PFSK-1 (cell line): ENCODE measurements at regions not wholly inside any gene's neighbourhood (a gene's known extent, or its start where the extent isn't known, plus 50 kb on each side); places are given as distances from the start of the nearest gene placed in this dataset.

Source experiments
- POLR2AphosphoS5 ChIP-seq: IDR thresholded peaks from 2 replicates; pipeline ENCODE4 v1.6.1; 2012; ENCODE audit warnings: low read depth, mild to moderate bottlenecking, control low read depth, low read length, moderate library complexity
- REST ChIP-seq, 2 experiments: IDR thresholded peaks; 2 replicates each; pipeline versions ENCODE4 v1.6.1 to v1.8.0; 2011 to 2012; ENCODE audit warnings: low read depth in 2 of 2, low read length in 2 of 2, control low read depth in 1 of 2, inconsistent platforms in 1 of 2, mild to moderate bottlenecking in 1 of 2, moderate library complexity in 1 of 2; ENCODE audit not compliant: insufficient read depth in 1 of 2
- SIN3A ChIP-seq: IDR thresholded peaks from 2 replicates; pipeline ENCODE4 v1.6.1; 2012; ENCODE audit warnings: mild to moderate bottlenecking, low read length, moderate library complexity, borderline replicate concordance; ENCODE audit not compliant: insufficient read depth
- TAF1 ChIP-seq: IDR thresholded peaks from 2 replicates; pipeline ENCODE4 v1.6.1; 2012; ENCODE audit warnings: low read length, control low read depth, borderline replicate concordance; ENCODE audit not compliant: insufficient read depth

GRCh38 chr16:9151074-9151473 is 59.6 kb downstream of the HAPSTR1 start:
- TF ChIP-seq POLR2AphosphoS5 (no peak), SIN3A (no peak), REST (IDR thresholded peaks at IDR 0.05; ENCODE audit: insufficient read depth in 1 of 2, low read depth in 2 of 2, low read length in 2 of 2) (no peak), TAF1 (no peak)
